Stimulated activated CD4-positive, alpha-beta T cell treated with anti-CD3 and anti-CD28 coated beads, Interleukin-2, amount 100 ng/mL, for 48 hours (primary cell): ENCODE measurements at regions not wholly inside any gene's neighbourhood (a gene's known extent, or its start where the extent isn't known, plus 50 kb on each side); places are given as distances from the start of the nearest gene placed in this dataset.
"Not testable (repeated sequence)": the region's sequence is repeated elsewhere in the genome, so short reads cannot be mapped to it uniquely, and the experiment has no call there.

Experiments used
- DNase-seq, 2 donors: peaks; one replicate each; pipeline ENCODE4 v3.0.0-alpha.2; 2020

DNA sequence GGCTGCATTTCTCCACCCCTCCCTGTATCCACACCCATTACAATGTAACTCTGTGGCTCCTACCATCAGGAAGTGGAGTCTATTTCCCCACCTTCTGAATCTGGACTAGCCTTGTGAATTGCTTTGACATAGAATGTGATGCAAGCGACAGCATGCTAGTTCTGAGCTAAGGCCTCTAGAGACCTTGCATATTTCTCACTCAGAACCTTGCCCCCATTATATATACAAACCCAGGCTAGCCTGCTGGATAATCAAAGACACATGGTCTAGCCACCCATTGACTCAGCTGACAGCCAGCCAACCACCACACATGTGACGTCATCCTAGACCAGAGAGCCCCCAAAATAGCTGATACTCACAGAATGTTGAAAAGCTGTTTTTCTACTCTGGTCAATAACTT is 77.9 kb downstream of the CCDC71L start:
- DNase-seq: no peak

GRCh38 chr7:106582365-106582764 is 78.6 kb downstream of the CCDC71L start:
- no peak for DNase-seq

DNA sequence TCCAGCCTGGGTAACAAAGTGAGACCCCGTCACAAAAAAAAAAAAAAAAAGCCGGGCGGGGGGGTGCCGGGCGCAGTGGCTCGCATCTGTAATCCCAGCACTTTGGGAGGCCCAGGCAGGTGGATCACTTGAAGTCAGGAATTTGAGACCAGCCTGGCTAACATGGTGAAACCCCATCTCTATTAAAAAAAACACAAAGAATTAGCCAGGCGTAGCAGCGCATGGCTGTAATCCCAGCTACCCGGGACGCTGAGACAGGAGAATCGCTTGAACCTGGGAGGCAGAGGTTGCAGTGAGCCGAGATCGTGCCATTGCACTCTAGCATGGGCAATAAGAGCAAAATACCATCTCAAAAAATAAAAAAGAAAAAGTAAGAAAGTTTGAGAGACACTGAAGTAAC is 81.9 kb downstream of the CCDC71L start:
- not testable (repeated sequence) for DNase-seq

DNA sequence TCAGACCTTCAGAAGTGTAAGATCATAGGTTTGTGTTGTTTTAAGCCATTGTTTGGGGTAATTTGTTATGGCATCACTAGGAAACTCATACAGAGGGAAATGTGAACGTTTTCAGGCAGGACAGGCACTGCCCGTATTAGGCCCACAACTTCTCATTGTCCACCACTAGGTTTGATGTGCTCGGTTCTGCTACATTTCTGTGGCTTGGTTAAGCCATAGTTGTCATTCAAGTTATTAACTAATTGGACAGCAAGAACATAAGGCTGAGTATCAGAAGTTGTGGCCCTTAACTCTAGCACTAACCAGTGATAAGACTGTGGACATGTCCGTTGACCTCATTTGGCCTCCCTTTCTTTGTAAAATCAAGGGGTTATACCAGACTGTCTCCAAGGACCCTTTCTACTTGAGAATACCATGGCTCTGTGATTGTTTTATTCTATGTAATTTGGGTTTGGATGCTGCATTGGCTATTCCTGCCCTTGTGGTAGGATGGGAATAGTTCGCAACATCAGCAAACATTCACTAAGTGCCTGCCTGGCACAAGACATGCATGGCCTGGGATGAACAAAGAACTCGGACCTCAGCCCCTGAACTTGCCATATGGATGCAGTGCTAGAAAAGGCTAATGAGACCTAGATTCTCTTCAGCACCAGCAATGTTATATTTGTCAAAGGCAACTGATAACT is 85.7 kb downstream of the CCDC71L start:
- DNase-seq: no peak

GRCh38 chr7:106573738-106574137 is 87.2 kb downstream of the CCDC71L start:
- DNase-seq: no peak

DNA sequence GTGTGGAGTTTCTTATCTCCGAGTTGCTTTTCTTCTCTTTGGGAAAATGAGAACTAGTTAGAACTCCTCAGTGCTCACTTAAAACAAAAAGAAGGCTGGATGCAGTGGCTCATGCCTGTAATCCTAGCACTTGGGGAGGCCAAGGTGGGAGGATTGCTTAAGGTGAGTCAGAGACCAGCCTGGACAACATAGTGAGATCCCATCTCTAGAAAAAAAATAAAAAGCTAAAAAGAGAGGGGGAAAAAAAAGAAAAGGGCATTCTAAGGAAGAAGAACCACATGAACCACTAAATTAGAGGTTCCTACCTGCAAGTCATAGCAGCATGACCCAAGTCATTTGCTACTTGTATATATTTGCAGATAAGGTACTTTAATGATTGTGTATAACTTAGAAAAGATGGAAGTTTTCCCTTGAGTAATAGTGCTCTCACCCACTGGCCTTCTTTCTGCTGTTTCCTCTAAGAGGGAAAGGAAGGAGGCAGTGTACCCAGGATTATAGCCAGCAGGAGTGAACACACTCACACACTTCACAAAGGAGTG is 87.8 kb downstream of the CCDC71L start:
- DNase-seq: no peak

DNA sequence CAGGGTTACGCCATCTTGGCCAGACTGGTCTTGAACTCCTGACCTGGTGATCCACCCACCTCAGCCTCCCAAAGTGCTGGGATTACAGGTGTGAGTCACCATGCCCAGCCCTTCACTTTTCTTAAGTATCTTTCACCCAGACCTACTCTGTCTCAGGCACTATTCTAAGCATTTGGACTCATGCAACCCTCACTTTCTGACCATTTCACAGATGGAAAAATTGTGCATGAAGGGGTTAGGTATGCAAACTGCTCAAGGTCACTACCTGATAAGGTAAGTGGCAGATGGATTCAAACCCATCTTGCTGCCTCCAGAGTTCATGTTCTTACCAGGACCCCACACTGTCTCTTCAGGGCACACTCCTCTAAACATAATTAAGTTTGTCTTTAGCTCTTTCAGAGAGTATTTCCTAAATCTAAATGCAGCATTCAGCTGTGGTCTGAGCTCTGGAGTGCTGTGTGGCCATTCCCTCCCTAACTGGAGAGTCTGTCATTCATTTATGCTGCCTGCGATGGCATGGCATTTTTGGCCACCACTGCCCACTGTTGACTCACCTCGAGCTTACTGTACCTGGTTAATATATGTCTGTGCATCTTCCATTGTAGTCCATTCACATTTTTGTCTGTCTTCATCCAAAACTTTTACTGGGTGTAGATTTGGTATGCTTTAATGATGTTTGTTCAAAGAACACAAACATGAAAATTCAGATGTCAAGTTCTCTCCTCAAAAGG is 88.4 kb downstream of the CCDC71L start:
- DNase-seq: no peak

DNA sequence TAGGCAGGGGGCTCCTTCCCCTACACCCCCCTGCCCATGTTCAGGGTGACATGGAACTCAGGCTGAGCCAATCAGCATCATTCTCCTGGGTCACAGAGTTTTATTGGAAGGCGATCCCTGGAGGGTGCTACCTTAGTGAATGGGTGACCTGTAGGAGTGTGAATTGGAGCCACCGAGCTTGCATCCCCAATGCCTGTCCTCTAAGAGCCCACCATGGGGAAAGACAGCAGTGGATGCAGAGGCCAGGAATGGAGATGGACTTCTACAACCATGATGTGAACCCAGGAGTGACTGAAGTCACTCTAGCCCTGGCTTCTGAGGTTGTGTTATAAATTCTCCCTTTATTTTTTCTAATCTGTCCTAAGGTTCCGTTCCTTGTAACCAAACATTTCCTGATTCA is 89.4 kb downstream of the CCDC71L start:
- no peak for DNase-seq

DNA sequence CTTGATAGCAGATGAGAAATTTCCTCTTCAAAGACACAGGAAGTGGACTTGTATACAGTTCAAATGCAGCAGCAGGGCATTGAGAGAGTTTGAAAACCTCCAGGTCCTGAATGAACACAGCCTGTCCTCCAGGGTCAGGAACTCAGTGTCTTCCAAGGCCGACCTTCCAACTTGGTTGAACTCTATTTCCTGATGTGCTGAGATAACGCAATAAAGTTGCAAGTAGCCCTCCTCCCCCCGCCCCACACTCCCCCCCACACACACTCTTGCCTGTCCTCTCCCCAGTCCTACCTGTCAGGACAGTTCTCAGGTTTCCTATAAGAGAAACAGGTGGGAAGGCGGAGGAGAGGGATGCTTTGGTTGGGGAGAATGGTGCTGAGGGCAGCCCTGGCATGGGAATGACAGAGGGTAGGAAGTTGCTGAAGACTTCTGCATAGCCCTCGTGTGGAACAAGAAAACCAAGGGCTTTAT is 90.0 kb downstream of the CCDC71L start:
- no peak for DNase-seq

- DNase-seq: no peak
Observed at GRCh38 chr7:106570146-106570545, 90.8 kb downstream of the CCDC71L start.

DNA sequence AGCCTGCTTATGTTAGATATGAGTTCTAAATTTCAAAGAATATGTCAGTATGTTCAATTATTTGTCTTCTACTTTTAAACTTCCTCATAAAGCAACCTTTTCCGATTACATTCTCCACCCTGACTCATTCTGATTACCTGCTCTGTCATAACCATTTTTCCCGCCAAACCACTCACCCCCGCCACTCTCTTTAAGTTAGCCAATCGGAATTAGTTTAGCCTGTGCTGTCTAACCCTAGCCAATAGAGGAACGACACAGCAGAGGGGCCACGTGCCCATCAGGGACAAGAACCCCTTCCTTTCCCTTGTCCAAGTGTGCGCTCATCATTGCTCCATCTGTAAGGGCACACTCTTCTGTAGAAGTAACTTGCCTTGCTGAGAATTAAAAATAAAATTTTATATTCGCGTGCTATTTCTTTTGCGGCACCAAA is 91.4 kb downstream of the CCDC71L start:
- no peak for DNase-seq

GRCh38 chr7:106568680-106569499 is 92.1 kb downstream of the CCDC71L start:
- DNase-seq: no peak

GRCh38 chr7:106568002-106568679 is 92.8 kb downstream of the CCDC71L start:
- DNase-seq: no peak

GRCh38 chr7:106567204-106568001 is 93.6 kb downstream of the CCDC71L start:
- not testable (repeated sequence) for DNase-seq

DNA sequence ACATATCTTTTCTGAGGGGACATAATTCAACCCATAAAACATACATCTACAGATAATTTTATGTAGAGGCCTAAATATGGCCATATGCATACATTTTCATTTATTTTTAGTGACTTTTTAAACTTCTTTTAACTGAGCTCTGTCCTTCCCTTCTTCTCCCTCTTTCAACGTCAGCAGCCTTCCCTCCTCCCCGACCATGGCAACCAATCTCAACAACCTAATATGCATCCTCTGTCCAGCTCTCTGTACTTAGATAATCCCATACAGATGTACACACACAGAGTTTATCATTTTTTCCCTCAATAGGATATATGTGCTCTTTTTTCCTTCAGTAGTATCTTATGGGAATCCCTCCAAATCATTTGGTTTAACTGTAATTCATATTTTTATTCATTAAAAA is 94.3 kb downstream of the CCDC71L start:
- no peak for DNase-seq

DNA sequence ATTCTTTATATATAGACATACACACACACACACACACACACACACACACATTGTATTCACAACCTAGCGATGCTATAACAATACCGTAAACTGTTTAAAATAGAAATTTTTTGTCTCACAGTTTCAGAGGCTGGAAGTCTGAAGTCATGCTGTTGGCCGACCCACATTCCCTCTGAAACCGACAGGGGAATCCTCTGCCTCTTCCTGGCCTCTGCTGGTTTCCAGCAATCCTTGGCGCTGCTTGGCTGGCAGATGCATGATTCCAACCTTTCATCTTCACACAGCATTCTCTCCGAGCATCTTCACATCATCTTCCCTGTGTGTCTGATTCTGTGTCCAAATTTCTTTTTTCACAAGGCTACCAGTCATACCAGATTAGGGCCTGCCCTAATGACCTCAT is 94.8 kb downstream of the CCDC71L start:
- DNase-seq: no peak

DNA sequence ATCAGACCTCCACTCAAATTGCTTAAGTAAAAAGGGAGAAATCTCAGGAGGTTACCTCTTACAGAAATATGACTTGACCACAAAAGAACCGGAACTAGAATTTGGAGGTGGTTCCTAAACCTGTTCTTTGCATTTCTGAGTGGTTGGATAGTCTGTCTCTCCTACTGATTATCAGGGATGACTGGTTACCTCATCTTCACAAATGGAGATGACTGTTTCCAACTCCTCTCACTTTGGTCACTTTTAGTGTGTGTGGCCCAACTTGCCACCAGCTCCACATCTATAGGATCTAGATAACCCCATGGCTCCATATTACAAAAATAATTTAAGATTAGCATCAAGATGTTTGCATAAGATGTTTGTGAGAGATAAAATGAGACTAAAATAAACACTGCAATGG is 95.5 kb downstream of the CCDC71L start:
- DNase-seq: no peak

- no peak for DNase-seq
Observed at GRCh38 chr7:106563466-106564150, 97.3 kb downstream of the CCDC71L start.

- no peak for DNase-seq
Observed at GRCh38 chr7:106562711-106563366, 98.1 kb downstream of the CCDC71L start.

- DNase-seq: no peak
Observed at GRCh38 chr7:106561666-106562411, 99.1 kb downstream of the CCDC71L start.
